B cell (primary cell): ENCODE measurements at regions not wholly inside any gene's neighbourhood (a gene's known extent, or its start where the extent isn't known, plus 50 kb on each side); places are given as distances from the start of the nearest gene placed in this dataset.

Source experiments
- ATAC-seq: fragments of 200-7000 bp; cut with Tn5 transposase; one replicate; pipeline ENCODE4 v1.10.0; 2021; ENCODE audit warnings: low read depth, mild to moderate bottlenecking, moderate number of reproducible peaks, moderate library complexity
- CTCF ChIA-PET: fragments of 350-600 bp; sonication (Branson Sonifier 250); formaldehyde crosslinking; loops from one replicate; lab custom pipeline; 2021; ENCODE audit warnings: antibody characterized with exemption, inconsistent platforms; lab: Charles Lee
- POLR2A ChIA-PET: fragments of 350-600 bp; sonication (Branson Sonifier 250); formaldehyde crosslinking; loops from one replicate; lab custom pipeline; 2021; ENCODE audit warnings: antibody characterized with exemption; lab: Charles Lee
- DNase-seq: peaks from one replicate; pipeline ENCODE4 v3.0.0; 2013
- H2AFZ ChIP-seq: 2 replicates; pipeline ENCODE4 v1.6.1; 2012; ENCODE audit warnings: mild to moderate bottlenecking, low read depth, low read length; ENCODE audit not compliant: insufficient read depth, poor library complexity, severe bottlenecking
- H3K27ac ChIP-seq, 2 donors: 1 replicate in 1 of 2; 2 replicates in 1 of 2; pipeline ENCODE4 v1.5.1; 2012 to 2013; ENCODE audit warnings: low read length in 2 of 2, mild to moderate bottlenecking in 2 of 2, moderate library complexity in 1 of 2
- H3K27me3 ChIP-seq, 4 experiments: fragments of 200-600 bp in 1 of 4; sonication (generic) in 1 of 4; replicated peaks in 1 of 4; 1 replicate in 2 of 4; 2 replicates in 2 of 4; pipeline versions ENCODE4 v1.6.1 to v1.7.0; 2013 to 2016; ENCODE audit warnings: low read length in 3 of 4, mild to moderate bottlenecking in 2 of 4, mixed read lengths in 1 of 4, moderate library complexity in 1 of 4; ENCODE audit not compliant: insufficient read depth in 4 of 4, control insufficient read depth in 3 of 4; ENCODE audit errors: control extremely low read depth in 1 of 4
- H3K36me3 ChIP-seq, 2 experiments: replicated peaks in 1 of 2; 1 replicate in 1 of 2; 2 replicates in 1 of 2; pipeline versions ENCODE4 v1.6.1 to v1.7.1; 2013; ENCODE audit warnings: low read length in 1 of 2; ENCODE audit not compliant: insufficient read depth in 2 of 2, control insufficient read depth in 1 of 2; ENCODE audit errors: control extremely low read depth in 1 of 2, extremely low read depth in 1 of 2
- H3K4me1 ChIP-seq, 2 donors: fragments of 200-600 bp in 1 of 2; sonication (generic) in 1 of 2; 1 replicate in 1 of 2; 2 replicates in 1 of 2; pipeline versions ENCODE4 v1.5.1 to v1.6.1; 2013 to 2017; ENCODE audit warnings: low read length in 2 of 2; ENCODE audit not compliant: control insufficient read depth in 2 of 2, insufficient read depth in 2 of 2
- H3K4me2 ChIP-seq: replicated peaks from 2 replicates; pipeline ENCODE3; 2012; ENCODE audit warnings: mild to moderate bottlenecking, low read depth, low read length; ENCODE audit not compliant: poor library complexity, severe bottlenecking
- H3K4me3 ChIP-seq, 5 experiments: fragments of 200-600 bp in 1 of 5; sonication (generic) in 1 of 5; 1 replicate in 3 of 5; 2 replicates in 2 of 5; pipeline versions ENCODE4 v1.5.1 to v1.7.0; 2011 to 2016; ENCODE audit warnings: low read length in 4 of 5, mild to moderate bottlenecking in 4 of 5, low read depth in 2 of 5, control low read depth in 1 of 5, moderate library complexity in 1 of 5; ENCODE audit not compliant: insufficient read depth in 1 of 5; ENCODE audit errors: control extremely low read depth in 1 of 5, extremely low read depth in 1 of 5
- H3K79me2 ChIP-seq: fragments of 200-600 bp; sonication (generic); one replicate; pipeline ENCODE4 v1.6.0; 2016; ENCODE audit warnings: low read length; ENCODE audit not compliant: control insufficient read depth, insufficient read depth
- H3K9ac ChIP-seq: fragments of 200-600 bp; sonication (generic); 2 replicates; pipeline ENCODE4 v1.6.1; 2017; ENCODE audit warnings: mild to moderate bottlenecking, low read length, moderate library complexity
- H3K9me3 ChIP-seq, 3 donors: one replicate each; pipeline versions ENCODE4 v1.6.1 to v1.7.1; 2013; ENCODE audit warnings: low read length in 2 of 3; ENCODE audit not compliant: control insufficient read depth in 2 of 3, insufficient read depth in 1 of 3; ENCODE audit errors: control extremely low read depth in 1 of 3
- H4K20me1 ChIP-seq: 2 replicates; pipeline ENCODE4 v1.6.0; 2012; ENCODE audit warnings: mild to moderate bottlenecking, low read length; ENCODE audit not compliant: insufficient read depth, control insufficient read depth, poor library complexity, severe bottlenecking
- H3K27ac Mint-ChIP-seq: one replicate; pipeline ENCODE4 v1.8.0; 2021; ENCODE audit warnings: mixed read lengths
- H3K27me3 Mint-ChIP-seq: one replicate; pipeline ENCODE4 v1.8.0; 2021; ENCODE audit warnings: mixed read lengths
- H3K4me1 Mint-ChIP-seq: one replicate; pipeline ENCODE4 v1.8.0; 2021; ENCODE audit warnings: mixed read lengths
- H3K4me3 Mint-ChIP-seq: one replicate; pipeline ENCODE4 v1.8.0; 2021; ENCODE audit warnings: mixed read lengths
- H3K9me3 Mint-ChIP-seq: one replicate; pipeline ENCODE4 v1.8.0; 2022; ENCODE audit warnings: mixed read lengths; ENCODE audit not compliant: insufficient read depth
- CTCF ChIP-seq: fragments of 200-600 bp; IDR thresholded peaks from one replicate; pipeline ENCODE4 v1.8.0; 2022; ENCODE audit warnings: antibody characterized with exemption, mild to moderate bottlenecking
- EZH2 ChIP-seq: IDR thresholded peaks from 2 replicates; pipeline ENCODE4 v1.6.1; 2012; ENCODE audit warnings: borderline replicate concordance, low read depth, mild to moderate bottlenecking, moderate library complexity, low read length; ENCODE audit not compliant: insufficient read depth, poor library complexity, severe bottlenecking
- WGBS: methylation state at CpG from one replicate; pipeline ENCODE4 v1.1.5; 2013; ENCODE audit warnings: missing lambda C conversion rate; ENCODE audit not compliant: insufficient coverage; 5-methylcytosine and 5-hydroxymethylcytosine counted together
- intact Hi-C: fragments of 100-400 bp; cut with micrococcal nuclease; formaldehyde crosslinking; loops from one replicate; pipeline ENCODE4 v1.10.0; 2022

GRCh38 chr11:11056749-11057471 lies 199.1 kb upstream of the ZBED5 start:
- Histone ChIP-seq H3K4me2 (no peak overlapping the region), H3K4me1 (no peaks in the 10 kb centered on the region), H3K9me3 (peaks cover 0 to 19% (median 18%) of the 10 kb centered on the region in 3 donors), H4K20me1 (no peaks in the 10 kb centered on the region), H3K36me3 (no peaks in the 10 kb centered on the region), H3K4me3 (no peak overlapping the region), H3K79me2 (no peaks in the 10 kb centered on the region), H3K27me3 (peaks cover 0 to 18% (median 6%) of the 10 kb centered on the region in 4 experiments), H2AFZ (no peak overlapping the region), H3K27ac (no peak overlapping the region), H3K9ac (no peak overlapping the region)
- H3K27me3 Mint-ChIP-seq = peaks cover 44% of the 10 kb centered on the region
- ChIA-PET CTCF (interaction anchor here (0.8 to 1.1 kb wide), 2 partner anchors 29 kb away, joined by 3 read pairs; no protein-coding TSS in a partner anchor), POLR2A (no interaction called here)
- DNase-seq (no peak), ATAC-seq (no peak)
- no peaks in the 10 kb centered on the region for H3K4me1 Mint-ChIP-seq
- no peak for TF ChIP-seq EZH2
- TF ChIP-seq CTCF = no peak
- H3K9me3 Mint-ChIP-seq = peaks cover 9% of the 10 kb centered on the region
- WGBS = no CpG with 5 or more reads among the region's 2 CpGs
- H3K27ac Mint-ChIP-seq = no peak overlapping the region
- no peak overlapping the region for H3K4me3 Mint-ChIP-seq
- intact Hi-C loops = no loop called here

- POLR2A ChIA-PET = no interaction called here
- peaks cover 0 to 18% (median 6%) of the 10 kb centered on the region in 4 experiments for H3K27me3 ChIP-seq
- no peak overlapping the region for H3K9ac ChIP-seq
- H3K79me2 ChIP-seq = no peaks in the 10 kb centered on the region
- H3K27ac ChIP-seq = no peak overlapping the region
- DNase-seq = no peak
- Mint-ChIP-seq H3K27ac (no peak overlapping the region), H3K9me3 (peaks cover 9% of the 10 kb centered on the region), H3K27me3 (peaks cover 44% of the 10 kb centered on the region), H3K4me3 (no peak overlapping the region), H3K4me1 (no peaks in the 10 kb centered on the region)
- CTCF ChIA-PET = interaction anchor here (1.1 kb wide), 1 partner anchor 28 kb away, joined by 3 read pairs; no protein-coding TSS in a partner anchor
- WGBS = no CpG with 5 or more reads among the region's 1 CpG
- no peaks in the 10 kb centered on the region for H3K4me1 ChIP-seq
- TF ChIP-seq CTCF (no peak), EZH2 (no peak)
- no peak overlapping the region for H3K4me3 ChIP-seq
- H2AFZ ChIP-seq = no peak overlapping the region
- H3K36me3 ChIP-seq = no peaks in the 10 kb centered on the region
- ATAC-seq = no peak
- peaks cover 0 to 19% (median 18%) of the 10 kb centered on the region in 3 donors for H3K9me3 ChIP-seq
- intact Hi-C loops = no loop called here
- no peaks in the 10 kb centered on the region for H4K20me1 ChIP-seq
- no peak overlapping the region for H3K4me2 ChIP-seq
These were observed 198.5 kb upstream of the ZBED5 start for GRCh38 chr11:11056316-11056715.
